Right lobe of liver (tissue), 4 donors: ENCODE measurements at regions not wholly inside any gene's neighbourhood (a gene's known extent, or its start where the extent isn't known, plus 50 kb on each side); places are given as distances from the start of the nearest gene placed in this dataset.

ENCODE experiments used
- CTCF ChIP-seq, 4 donors: fragments of 200-600 bp in 3 of 4; fragments of 450-650 bp in 1 of 4; IDR thresholded peaks; one replicate each; pipeline versions ENCODE4 v1.5.1 to v1.8.0; 2016 to 2022; ENCODE audit warnings: antibody characterized with exemption in 4 of 4, mild to moderate bottlenecking in 2 of 4
- POLR2A ChIP-seq: fragments of 450-650 bp; IDR thresholded peaks from one replicate; pipeline ENCODE4 v1.6.1; 2017; ENCODE audit warnings: antibody characterized with exemption, mild to moderate bottlenecking
- donor health status: DM: no; HTN: no; CAD: no.
- donor health status: DM: no; HTN: no; CAD: no.
- donor health status: DM: no; HTN: yes; CAD: no.

- TF ChIP-seq CTCF (IDR thresholded peaks at IDR 0.05) = no peak
- no peak for TF ChIP-seq POLR2A
These were observed 263.8 kb upstream of the PABPC4L start for GRCh38 chr4:134465417-134465816.
